GM11168 (cell line): ENCODE measurements at regions not wholly inside any gene's neighbourhood (a gene's known extent, or its start where the extent isn't known, plus 50 kb on each side); places are given as distances from the start of the nearest gene placed in this dataset.

Experiments used
- in situ Hi-C: fragments of 300-500 bp; cut with MboI; formaldehyde crosslinking; loops from one replicate; pipeline ENCODE4 v1.12.0; 2022; ENCODE audit warnings: low sequenced_read_pairs; ENCODE audit not compliant: unreplicated experiment

DNA sequence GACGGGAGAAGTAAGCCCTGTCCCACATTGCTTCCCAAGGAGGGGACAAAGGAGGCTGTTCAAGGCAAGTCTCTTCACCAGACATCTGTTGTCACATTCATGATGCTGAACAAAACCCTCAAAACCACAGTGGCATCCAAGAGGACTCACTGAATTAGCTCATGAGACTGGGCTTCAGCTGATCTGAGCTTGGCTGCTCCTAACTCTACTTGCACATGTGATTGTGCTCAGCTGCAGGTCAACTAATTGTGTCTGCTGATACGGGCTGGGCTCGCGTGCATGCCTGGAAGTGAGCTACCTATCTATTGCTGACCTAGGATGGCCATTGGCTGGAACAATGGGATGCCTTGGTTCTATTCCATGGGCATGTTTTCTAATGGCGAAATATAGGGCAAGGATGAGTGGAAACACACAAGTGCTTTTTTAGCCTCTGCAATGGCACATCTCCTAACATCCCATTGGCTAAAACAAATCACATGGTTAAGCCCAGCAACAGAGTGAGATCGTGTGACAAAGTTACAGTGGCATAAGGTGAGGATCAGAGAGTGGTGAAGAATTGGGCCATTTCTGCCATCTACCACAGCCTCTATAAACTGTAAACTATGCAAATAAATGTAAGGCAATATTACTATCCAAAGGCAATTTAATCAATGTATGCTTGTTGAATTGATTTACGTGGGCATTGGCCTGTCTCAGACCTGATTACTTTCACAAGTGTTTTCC is 52.9 kb upstream of the CAPN13 start:
- in situ Hi-C loops = loop anchor here (25.0 kb wide), 2 partner anchors 477 to 698 kb away; no protein-coding TSS in a partner anchor
